ENCODE measurements at regions not wholly inside any gene's neighbourhood (a gene's known extent, or its start where the extent isn't known, plus 50 kb on each side); places are given as distances from the start of the nearest gene placed in this dataset.

DNA sequence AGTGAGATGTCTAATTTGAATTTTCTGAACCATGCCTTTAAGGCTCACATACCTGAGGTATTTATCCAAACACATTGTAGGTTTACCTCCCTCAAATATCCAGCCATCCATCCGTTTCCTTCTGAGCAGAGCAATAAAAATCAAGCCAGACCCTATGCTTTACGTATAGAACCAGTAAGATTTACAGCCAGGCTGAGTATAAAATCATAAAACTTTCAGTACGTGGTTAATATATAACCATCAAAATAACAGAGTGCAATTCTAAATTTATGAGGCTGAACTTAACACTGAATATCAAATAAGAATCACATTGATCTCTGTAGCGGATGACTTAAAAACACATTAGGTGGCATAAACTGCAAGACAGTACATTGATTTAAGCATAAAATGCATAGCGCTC is 877.9 kb upstream of the WWC1 start (continued):
- TF ChIP-seq SP1 (IDR thresholded peaks at IDR 0.05; ENCODE audit: low read depth, low read length) (no peak), ASH2L (IDR thresholded peaks at IDR 0.05; ENCODE audit: borderline replicate concordance, low read depth) (no peak), CREB1 (IDR thresholded peaks at IDR 0.05; ENCODE audit: low read depth) (no peak), POLR2AphosphoS2 (IDR thresholded peaks at IDR 0.05; ENCODE audit: low read depth, low read length) (no peak), RBBP5 (conservative IDR thresholded peaks at IDR 0.05) (no peak), NR2F1 (conservative IDR thresholded peaks at IDR 0.05) (no peak)
- TF ChIP-seq, protein P1, sequence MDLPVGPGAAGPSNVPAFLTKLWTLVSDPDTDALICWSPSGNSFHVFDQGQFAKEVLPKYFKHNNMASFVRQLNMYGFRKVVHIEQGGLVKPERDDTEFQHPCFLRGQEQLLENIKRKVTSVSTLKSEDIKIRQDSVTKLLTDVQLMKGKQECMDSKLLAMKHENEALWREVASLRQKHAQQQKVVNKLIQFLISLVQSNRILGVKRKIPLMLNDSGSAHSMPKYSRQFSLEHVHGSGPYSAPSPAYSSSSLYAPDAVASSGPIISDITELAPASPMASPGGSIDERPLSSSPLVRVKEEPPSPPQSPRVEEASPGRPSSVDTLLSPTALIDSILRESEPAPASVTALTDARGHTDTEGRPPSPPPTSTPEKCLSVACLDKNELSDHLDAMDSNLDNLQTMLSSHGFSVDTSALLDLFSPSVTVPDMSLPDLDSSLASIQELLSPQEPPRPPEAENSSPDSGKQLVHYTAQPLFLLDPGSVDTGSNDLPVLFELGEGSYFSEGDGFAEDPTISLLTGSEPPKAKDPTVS (IDR thresholded peaks at IDR 0.05; ENCODE audit: low read depth, low read length) = no peak

DNA sequence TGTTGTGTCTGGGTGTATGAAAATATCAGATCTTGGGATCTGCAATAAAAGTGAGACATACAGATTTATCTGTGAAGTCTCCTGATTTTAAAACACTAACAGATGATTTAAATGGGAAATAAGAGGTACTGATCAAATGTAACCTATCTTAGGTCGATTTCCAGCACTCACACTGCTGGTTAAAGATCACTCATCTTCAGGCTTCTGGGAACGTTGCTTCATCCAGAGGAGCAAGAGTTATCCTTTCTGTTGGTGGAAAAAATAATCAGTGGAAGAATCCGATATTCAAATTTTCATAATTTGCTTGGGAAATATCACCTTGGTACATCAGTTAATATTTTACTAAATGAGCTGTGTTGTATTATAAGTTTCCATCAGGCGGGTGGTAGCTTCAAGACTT is 876.8 kb upstream of the WWC1 start:
- H3K27ac ChIP-seq (ENCODE audit: control insufficient read depth, insufficient read depth) = no peak overlapping the region
- no peaks in the 10 kb centered on the region for H3K36me3 ChIP-seq (ENCODE audit: control insufficient read depth in 2 of 2, insufficient read depth in 2 of 2, low read length in 1 of 2)
- intact Hi-C loops (cut with micrococcal nuclease; ENCODE audit: unreplicated experiment) (no loop called here), in situ Hi-C loops (cut with MboI) (no loop called here)
- no peaks in the 10 kb centered on the region for H3K4me1 ChIP-seq (ENCODE audit: control insufficient read depth, insufficient read depth, low read length)
- no peak overlapping the region for H2AFZ ChIP-seq (ENCODE audit: control insufficient read depth, low read depth, low read length)
- no peaks in the 10 kb centered on the region for H3K27me3 ChIP-seq (replicated peaks in 1 of 2; ENCODE audit: control insufficient read depth in 2 of 2, insufficient read depth in 2 of 2, low read length in 1 of 2)
- CTCF ChIA-PET = no interaction called here
- no peaks in the 10 kb centered on the region for H3K79me2 ChIP-seq (ENCODE audit: control insufficient read depth, insufficient read depth, low read length)
- H4K20me1 ChIP-seq (ENCODE audit: control insufficient read depth, insufficient read depth) = no peaks in the 10 kb centered on the region
- BruUV-seq (replicated peaks) = no TSS peak
- no peak for FAIRE-seq
- 8% methylated on average over 4 of the region's 4 CpGs for WGBS (ENCODE audit: insufficient coverage, insufficient replicate concordance, low lambda C conversion rate, missing lambda C conversion rate)
- RAD21 ChIA-PET (ENCODE audit: unreplicated experiment) = no interaction called here
- H3K4me3 ChIP-seq = no peak overlapping the region
- POLR2A ChIA-PET = no interaction called here
- no peak for DNase-seq (ENCODE audit: low read depth, low spot score)
- H3K4me2 ChIP-seq (ENCODE audit: control insufficient read depth, insufficient read depth) = no peak overlapping the region
- TF ChIP-seq ATF7 (IDR thresholded peaks at IDR 0.05; ENCODE audit: low read depth) (no peak), HDAC2 (IDR thresholded peaks at IDR 0.05) (no peak), PBX3 (IDR thresholded peaks at IDR 0.05; ENCODE audit: insufficient replicate concordance, low read depth, low read length) (no peak), JUNB (IDR thresholded peaks at IDR 0.05) (no peak), HDAC6 (IDR thresholded peaks at IDR 0.05; ENCODE audit: unreplicated experiment) (no peak), MYB (IDR thresholded peaks at IDR 0.05; ENCODE audit: borderline replicate concordance, low read depth, low read length) (no peak), ESRRA (IDR thresholded peaks at IDR 0.05; ENCODE audit: low read length) (no peak), ZNF622 (IDR thresholded peaks at IDR 0.05) (no peak), KAT2A (conservative IDR thresholded peaks at IDR 0.05; ENCODE audit: control insufficient read depth, low read depth, low read length) (no peak), FOXM1 (IDR thresholded peaks at IDR 0.05; ENCODE audit: low read depth, low read length) (no peak), CREM (IDR thresholded peaks at IDR 0.05; ENCODE audit: low read depth) (no peak)
- TF ChIP-seq, protein P2, sequence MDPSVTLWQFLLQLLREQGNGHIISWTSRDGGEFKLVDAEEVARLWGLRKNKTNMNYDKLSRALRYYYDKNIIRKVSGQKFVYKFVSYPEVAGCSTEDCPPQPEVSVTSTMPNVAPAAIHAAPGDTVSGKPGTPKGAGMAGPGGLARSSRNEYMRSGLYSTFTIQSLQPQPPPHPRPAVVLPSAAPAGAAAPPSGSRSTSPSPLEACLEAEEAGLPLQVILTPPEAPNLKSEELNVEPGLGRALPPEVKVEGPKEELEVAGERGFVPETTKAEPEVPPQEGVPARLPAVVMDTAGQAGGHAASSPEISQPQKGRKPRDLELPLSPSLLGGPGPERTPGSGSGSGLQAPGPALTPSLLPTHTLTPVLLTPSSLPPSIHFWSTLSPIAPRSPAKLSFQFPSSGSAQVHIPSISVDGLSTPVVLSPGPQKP (IDR thresholded peaks at IDR 0.05; ENCODE audit: low read depth, low read length) = no peak
- TF ChIP-seq, protein P3, sequence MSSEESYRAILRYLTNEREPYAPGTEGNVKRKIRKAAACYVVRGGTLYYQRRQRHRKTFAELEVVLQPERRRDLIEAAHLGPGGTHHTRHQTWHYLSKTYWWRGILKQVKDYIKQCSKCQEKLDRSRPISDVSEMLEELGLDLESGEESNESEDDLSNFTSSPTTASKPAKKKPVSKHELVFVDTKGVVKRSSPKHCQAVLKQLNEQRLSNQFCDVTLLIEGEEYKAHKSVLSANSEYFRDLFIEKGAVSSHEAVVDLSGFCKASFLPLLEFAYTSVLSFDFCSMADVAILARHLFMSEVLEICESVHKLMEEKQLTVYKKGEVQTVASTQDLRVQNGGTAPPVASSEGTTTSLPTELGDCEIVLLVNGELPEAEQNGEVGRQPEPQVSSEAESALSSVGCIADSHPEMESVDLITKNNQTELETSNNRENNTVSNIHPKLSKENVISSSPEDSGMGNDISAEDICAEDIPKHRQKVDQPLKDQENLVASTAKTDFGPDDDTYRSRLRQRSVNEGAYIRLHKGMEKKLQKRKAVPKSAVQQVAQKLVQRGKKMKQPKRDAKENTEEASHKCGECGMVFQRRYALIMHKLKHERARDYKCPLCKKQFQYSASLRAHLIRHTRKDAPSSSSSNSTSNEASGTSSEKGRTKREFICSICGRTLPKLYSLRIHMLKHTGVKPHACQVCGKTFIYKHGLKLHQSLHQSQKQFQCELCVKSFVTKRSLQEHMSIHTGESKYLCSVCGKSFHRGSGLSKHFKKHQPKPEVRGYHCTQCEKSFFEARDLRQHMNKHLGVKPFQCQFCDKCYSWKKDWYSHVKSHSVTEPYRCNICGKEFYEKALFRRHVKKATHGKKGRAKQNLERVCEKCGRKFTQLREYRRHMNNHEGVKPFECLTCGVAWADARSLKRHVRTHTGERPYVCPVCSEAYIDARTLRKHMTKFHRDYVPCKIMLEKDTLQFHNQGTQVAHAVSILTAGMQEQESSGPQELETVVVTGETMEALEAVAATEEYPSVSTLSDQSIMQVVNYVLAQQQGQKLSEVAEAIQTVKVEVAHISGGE (CRISPR knock-in tag; IDR thresholded peaks at IDR 0.05) = no peak
- SMC1A ChIA-PET (ENCODE audit: uncharacterized antibody, unreplicated experiment) = no interaction called here
- H3K9me3 ChIP-seq (replicated peaks; ENCODE audit: control insufficient read depth, insufficient read depth, low read length) = no peaks in the 10 kb centered on the region
- H3K9ac ChIP-seq (ENCODE audit: control insufficient read depth, insufficient read depth, low read length) = no peak overlapping the region
- no peak for ATAC-seq

Data from GM12878 (cell line).